PC-9 (cell line): ENCODE measurements at regions not wholly inside any gene's neighbourhood (a gene's known extent, or its start where the extent isn't known, plus 50 kb on each side); places are given as distances from the start of the nearest gene placed in this dataset.

Experiments
- CTCF ChIP-seq: fragments of 200-600 bp; sonication (generic); conservative IDR thresholded peaks from 2 replicates; pipeline ENCODE4 v1.6.1; 2017; ENCODE audit warnings: mixed run types, antibody characterized with exemption, mild to moderate bottlenecking, moderate library complexity
- EZH2 ChIP-seq: fragments of 200-600 bp; sonication (generic); IDR thresholded peaks from 2 replicates; pipeline ENCODE4 v1.8.0; 2017; ENCODE audit warnings: antibody characterized with exemption, low read depth

GRCh38 chr20:33908868-33909267 lies 84.8 kb upstream of the RALY start:
- TF ChIP-seq CTCF (no peak), EZH2 (no peak)
